RWPE1 (cell line): ENCODE measurements at regions not wholly inside any gene's neighbourhood (a gene's known extent, or its start where the extent isn't known, plus 50 kb on each side); places are given as distances from the start of the nearest gene placed in this dataset.

Source experiments
- CTCF ChIA-PET: fragments of 350-600 bp; sonication (Branson Sonifier 250); formaldehyde crosslinking; extraction: SDS; loops from one replicate; lab custom pipeline; 2021; lab: Yijun Ruan, JAX
- POLR2A ChIA-PET: fragments of 400-600 bp; formaldehyde crosslinking; extraction: SDS; loops from one replicate; lab custom pipeline; 2020; ENCODE audit warnings: antibody characterized with exemption; ENCODE audit not compliant: low non-redundant PET; lab: Yijun Ruan, JAX
- DNase-seq: peaks from one replicate; pipeline ENCODE4 v3.0.0; 2012; ENCODE audit warnings: low spot score
- H3K27ac ChIP-seq: fragments of 450-650 bp; 2 replicates; pipeline ENCODE4 v1.5.1; 2017
- CTCF ChIP-seq: fragments of 450-650 bp; conservative IDR thresholded peaks from 2 replicates; pipeline ENCODE4 v1.5.1; 2017; ENCODE audit warnings: low read depth, mild to moderate bottlenecking

GRCh38 chr17:13874817-13875216, 194.5 kb upstream of the COX10 start:
- no peak for TF ChIP-seq CTCF
- CTCF ChIA-PET = no interaction called here
- no peak overlapping the region for H3K27ac ChIP-seq
- no peak for DNase-seq
- POLR2A ChIA-PET = no interaction called here

- ChIA-PET POLR2A (no interaction called here), CTCF (interaction anchor here (0.7 to 1.1 kb wide), 2 partner anchors 39 to 275 kb away, joined by 3 read pairs; no protein-coding TSS in a partner anchor)
- no peak for TF ChIP-seq CTCF
- no peak for DNase-seq
- no peak overlapping the region for H3K27ac ChIP-seq
Measured at GRCh38 chr17:13879961-13880466, 189.3 kb upstream of the COX10 start.

- DNase-seq = no peak
- CTCF ChIA-PET = no interaction called here
- POLR2A ChIA-PET = no interaction called here
- no peak for TF ChIP-seq CTCF
- no peak overlapping the region for H3K27ac ChIP-seq
Measured at GRCh38 chr17:13883659-13884058, 185.6 kb upstream of the COX10 start.

- CTCF ChIA-PET = no interaction called here
- H3K27ac ChIP-seq = no peak overlapping the region
- no peak for TF ChIP-seq CTCF
- no peak for DNase-seq
- POLR2A ChIA-PET = no interaction called here
Measured at GRCh38 chr17:13884347-13884746, 185.0 kb upstream of the COX10 start.

GRCh38 chr17:13885550-13885949, 183.8 kb upstream of the COX10 start:
- POLR2A ChIA-PET = interaction anchor here (0.7 kb wide), 1 partner anchor 740 kb away, joined by 4 read pairs; no protein-coding TSS in a partner anchor
- CTCF ChIA-PET = no interaction called here
- no peak for TF ChIP-seq CTCF
- no peak for DNase-seq
- H3K27ac ChIP-seq = no peak overlapping the region

GRCh38 chr17:13885953-13886889, 183.1 kb upstream of the COX10 start:
- no peak for DNase-seq
- POLR2A ChIA-PET = interaction anchor here (0.7 kb wide), 1 partner anchor 741 kb away, joined by 4 read pairs; no protein-coding TSS in a partner anchor
- no peak for TF ChIP-seq CTCF
- CTCF ChIA-PET = no interaction called here
- H3K27ac ChIP-seq = no peak overlapping the region
